ENCODE measurements at regions not wholly inside any gene's neighbourhood (a gene's known extent, or its start where the extent isn't known, plus 50 kb on each side); places are given as distances from the start of the nearest gene placed in this dataset.

DNA sequence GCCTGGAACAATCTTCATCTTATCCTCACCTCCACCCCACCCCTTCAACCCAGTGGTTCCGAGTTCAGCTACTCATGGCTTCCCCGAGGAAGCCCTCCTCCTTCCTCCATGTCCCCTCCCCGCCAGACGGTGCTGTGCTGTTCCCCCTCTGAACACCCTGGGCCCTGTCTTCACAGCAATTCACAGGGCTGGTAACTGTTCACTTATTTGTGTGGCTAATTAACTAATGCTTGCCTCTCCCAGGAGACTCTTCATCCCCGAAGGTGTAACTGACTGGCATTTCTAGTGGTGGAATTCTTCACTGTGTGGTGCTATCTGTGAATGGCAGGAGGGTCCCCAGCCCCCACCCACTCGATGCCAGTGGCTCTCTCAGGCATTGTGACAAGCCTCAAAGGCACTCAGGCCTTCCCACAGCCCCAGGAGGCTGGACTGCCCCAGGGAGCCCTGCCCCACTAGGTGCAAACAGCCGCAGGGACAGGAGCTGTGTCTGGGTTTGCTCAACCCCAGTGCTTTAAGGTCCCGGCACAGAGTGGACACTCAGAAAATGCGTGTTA lies 133.7 kb upstream of the ID2 start:
- ChIA-PET POLR2A (no interaction called here), CTCF (interaction anchor here (1.3 kb wide), 2 partner anchors 12 to 31 kb away, joined by 3 read pairs; no protein-coding TSS in a partner anchor)
- no peak for FAIRE-seq
- no peak overlapping the region; a peak in 1 of 6 replicates for H3K27ac ChIP-seq
- no peak overlapping the region for H3K4me2 ChIP-seq
- TF ChIP-seq, protein P1, sequence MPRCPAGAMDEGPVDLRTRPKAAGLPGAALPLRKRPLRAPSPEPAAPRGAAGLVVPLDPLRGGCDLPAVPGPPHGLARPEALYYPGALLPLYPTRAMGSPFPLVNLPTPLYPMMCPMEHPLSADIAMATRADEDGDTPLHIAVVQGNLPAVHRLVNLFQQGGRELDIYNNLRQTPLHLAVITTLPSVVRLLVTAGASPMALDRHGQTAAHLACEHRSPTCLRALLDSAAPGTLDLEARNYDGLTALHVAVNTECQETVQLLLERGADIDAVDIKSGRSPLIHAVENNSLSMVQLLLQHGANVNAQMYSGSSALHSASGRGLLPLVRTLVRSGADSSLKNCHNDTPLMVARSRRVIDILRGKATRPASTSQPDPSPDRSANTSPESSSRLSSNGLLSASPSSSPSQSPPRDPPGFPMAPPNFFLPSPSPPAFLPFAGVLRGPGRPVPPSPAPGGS (IDR thresholded peaks at IDR 0.05), result no peak
- no peak for TF ChIP-seq EP300 (IDR thresholded peaks at IDR 0.05)
- TF ChIP-seq, protein P2, sequence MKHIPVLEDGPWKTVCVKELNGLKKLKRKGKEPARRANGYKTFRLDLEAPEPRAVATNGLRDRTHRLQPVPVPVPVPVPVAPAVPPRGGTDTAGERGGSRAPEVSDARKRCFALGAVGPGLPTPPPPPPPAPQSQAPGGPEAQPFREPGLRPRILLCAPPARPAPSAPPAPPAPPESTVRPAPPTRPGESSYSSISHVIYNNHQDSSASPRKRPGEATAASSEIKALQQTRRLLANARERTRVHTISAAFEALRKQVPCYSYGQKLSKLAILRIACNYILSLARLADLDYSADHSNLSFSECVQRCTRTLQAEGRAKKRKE (CRISPR knock-in tag; IDR thresholded peaks at IDR 0.05; ENCODE audit: low read depth), result no peak
- no peak for TF ChIP-seq ZSCAN20 (CRISPR knock-in tag; IDR thresholded peaks at IDR 0.05)
- TF ChIP-seq, protein P3, sequence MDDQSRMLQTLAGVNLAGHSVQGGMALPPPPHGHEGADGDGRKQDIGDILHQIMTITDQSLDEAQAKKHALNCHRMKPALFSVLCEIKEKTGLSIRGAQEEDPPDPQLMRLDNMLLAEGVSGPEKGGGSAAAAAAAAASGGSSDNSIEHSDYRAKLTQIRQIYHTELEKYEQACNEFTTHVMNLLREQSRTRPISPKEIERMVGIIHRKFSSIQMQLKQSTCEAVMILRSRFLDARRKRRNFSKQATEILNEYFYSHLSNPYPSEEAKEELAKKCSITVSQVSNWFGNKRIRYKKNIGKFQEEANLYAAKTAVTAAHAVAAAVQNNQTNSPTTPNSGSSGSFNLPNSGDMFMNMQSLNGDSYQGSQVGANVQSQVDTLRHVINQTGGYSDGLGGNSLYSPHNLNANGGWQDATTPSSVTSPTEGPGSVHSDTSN (IDR thresholded peaks at IDR 0.05), result no peak
- TF ChIP-seq RFX5 (IDR thresholded peaks at IDR 0.05), result no peak
- TF ChIP-seq, protein P4, sequence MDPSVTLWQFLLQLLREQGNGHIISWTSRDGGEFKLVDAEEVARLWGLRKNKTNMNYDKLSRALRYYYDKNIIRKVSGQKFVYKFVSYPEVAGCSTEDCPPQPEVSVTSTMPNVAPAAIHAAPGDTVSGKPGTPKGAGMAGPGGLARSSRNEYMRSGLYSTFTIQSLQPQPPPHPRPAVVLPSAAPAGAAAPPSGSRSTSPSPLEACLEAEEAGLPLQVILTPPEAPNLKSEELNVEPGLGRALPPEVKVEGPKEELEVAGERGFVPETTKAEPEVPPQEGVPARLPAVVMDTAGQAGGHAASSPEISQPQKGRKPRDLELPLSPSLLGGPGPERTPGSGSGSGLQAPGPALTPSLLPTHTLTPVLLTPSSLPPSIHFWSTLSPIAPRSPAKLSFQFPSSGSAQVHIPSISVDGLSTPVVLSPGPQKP (IDR thresholded peaks at IDR 0.05; ENCODE audit: low read depth, low read length), result no peak
- no peak for TF ChIP-seq HOXB13 (CRISPR knock-in tag; IDR thresholded peaks at IDR 0.05; ENCODE audit: low read depth)
- no peak for TF ChIP-seq CHD4 (IDR thresholded peaks at IDR 0.05; ENCODE audit: borderline replicate concordance)
- TF ChIP-seq, protein P5, sequence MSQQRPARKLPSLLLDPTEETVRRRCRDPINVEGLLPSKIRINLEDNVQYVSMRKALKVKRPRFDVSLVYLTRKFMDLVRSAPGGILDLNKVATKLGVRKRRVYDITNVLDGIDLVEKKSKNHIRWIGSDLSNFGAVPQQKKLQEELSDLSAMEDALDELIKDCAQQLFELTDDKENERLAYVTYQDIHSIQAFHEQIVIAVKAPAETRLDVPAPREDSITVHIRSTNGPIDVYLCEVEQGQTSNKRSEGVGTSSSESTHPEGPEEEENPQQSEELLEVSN (IDR thresholded peaks at IDR 0.05; ENCODE audit: borderline replicate concordance, low read depth), result no peak
- TF ChIP-seq MAZ (IDR thresholded peaks at IDR 0.05; ENCODE audit: borderline replicate concordance, low read depth, low read length), result no peak
- TF ChIP-seq, protein P6, sequence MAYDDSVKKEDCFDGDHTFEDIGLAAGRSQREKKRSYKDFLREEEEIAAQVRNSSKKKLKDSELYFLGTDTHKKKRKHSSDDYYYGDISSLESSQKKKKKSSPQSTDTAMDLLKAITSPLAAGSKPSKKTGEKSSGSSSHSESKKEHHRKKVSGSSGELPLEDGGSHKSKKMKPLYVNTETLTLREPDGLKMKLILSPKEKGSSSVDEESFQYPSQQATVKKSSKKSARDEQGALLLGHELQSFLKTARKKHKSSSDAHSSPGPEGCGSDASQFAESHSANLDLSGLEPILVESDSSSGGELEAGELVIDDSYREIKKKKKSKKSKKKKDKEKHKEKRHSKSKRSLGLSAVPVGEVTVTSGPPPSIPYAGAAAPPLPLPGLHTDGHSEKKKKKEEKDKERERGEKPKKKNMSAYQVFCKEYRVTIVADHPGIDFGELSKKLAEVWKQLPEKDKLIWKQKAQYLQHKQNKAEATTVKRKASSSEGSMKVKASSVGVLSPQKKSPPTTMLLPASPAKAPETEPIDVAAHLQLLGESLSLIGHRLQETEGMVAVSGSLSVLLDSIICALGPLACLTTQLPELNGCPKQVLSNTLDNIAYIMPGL (CRISPR knock-in tag; IDR thresholded peaks at IDR 0.05; ENCODE audit: borderline replicate concordance), result no peak
- no peak for TF ChIP-seq ESRRA (IDR thresholded peaks at IDR 0.05; ENCODE audit: borderline replicate concordance, low read length)
- no peak for TF ChIP-seq RCOR1 (IDR thresholded peaks at IDR 0.05; ENCODE audit: low read depth, low read length)
- H3K4me3 ChIP-seq, result no peak overlapping the region
- H3K9me3 ChIP-seq, result no peaks in the 10 kb centered on the region
- ATAC-seq, result no peak
- peaks cover 7% of the 10 kb centered on the region; the same call in 2 of the 3 replicates for H3K4me1 ChIP-seq
- 92% methylated on average over 8 of the region's 9 CpGs for WGBS (ENCODE audit: missing lambda C conversion rate)
- DNase-seq (ENCODE audit: low read depth in 1 of 2, low spot score in 1 of 2), result no peak

DNA sequence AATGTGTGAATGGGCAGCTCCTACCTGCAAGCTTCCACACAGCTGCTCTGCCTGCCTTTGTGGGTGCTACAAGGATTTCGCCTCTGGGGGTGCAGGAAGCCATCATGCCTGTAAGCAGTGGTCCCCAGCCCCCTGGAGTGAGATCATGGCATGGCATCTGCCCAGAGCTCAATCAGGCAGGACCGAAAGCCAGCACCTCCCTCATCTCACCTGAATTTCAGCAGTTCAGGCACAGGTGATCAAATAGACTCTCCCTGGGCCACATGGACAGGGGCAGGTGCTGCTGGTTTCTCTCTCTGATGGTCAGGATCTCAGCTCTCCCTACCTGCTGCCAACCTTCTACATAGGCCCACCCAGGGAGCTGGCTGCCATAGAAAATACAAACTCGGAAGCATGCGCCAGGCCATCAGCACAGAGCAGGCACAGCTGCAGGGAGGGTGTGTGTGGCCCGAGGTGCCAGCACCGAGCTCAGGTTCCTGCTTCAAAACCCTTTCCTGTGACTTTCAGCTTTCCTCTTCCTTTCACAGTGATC lies 133.2 kb upstream of the ID2 start:
- Histone ChIP-seq H3K27ac (no peak overlapping the region; a peak in 1 of 6 replicates), H3K9me3 (no peaks in the 10 kb centered on the region), H3K4me3 (no peak overlapping the region), H3K4me1 (peaks cover 7% of the 10 kb centered on the region; the same call in 2 of the 3 replicates), H3K4me2 (no peak overlapping the region)
- DNase-seq (ENCODE audit: low read depth in 1 of 2, low spot score in 1 of 2), result no peak
- FAIRE-seq, result no peak
- ChIA-PET POLR2A (no interaction called here), CTCF (interaction anchor here (1.3 to 1.6 kb wide), 2 partner anchors 28 to 32 kb away, joined by 3 read pairs; no protein-coding TSS in a partner anchor)
- ATAC-seq, result no peak; a peak in 1 of 6 replicates
- 88% methylated on average over 5 of the region's 6 CpGs for WGBS (ENCODE audit: missing lambda C conversion rate)
- no peak for TF ChIP-seq HOXB5 (CRISPR knock-in tag; IDR thresholded peaks at IDR 0.05)
- TF ChIP-seq, protein P4 (IDR thresholded peaks at IDR 0.05; ENCODE audit: low read depth, low read length), result no peak
- TF ChIP-seq ZC3H11A (IDR thresholded peaks at IDR 0.05), result no peak
- no peak for TF ChIP-seq EHF (CRISPR knock-in tag; IDR thresholded peaks at IDR 0.05)
- TF ChIP-seq FOSL2 (IDR thresholded peaks at IDR 0.05), result no peak
- no peak for TF ChIP-seq FOSL2 (CRISPR knock-in tag; IDR thresholded peaks at IDR 0.05)
- no peak for TF ChIP-seq PHF8 (IDR thresholded peaks at IDR 0.05; ENCODE audit: borderline replicate concordance, low read depth)
